Esophagus squamous epithelium (tissue), 4 donors: ENCODE measurements at regions not wholly inside any gene's neighbourhood (a gene's known extent, or its start where the extent isn't known, plus 50 kb on each side); places are given as distances from the start of the nearest gene placed in this dataset.

Experiments
- POLR2A ChIP-seq, 4 donors: fragments of 450-650 bp; IDR thresholded peaks; one replicate each; pipeline ENCODE4 v1.6.1; 2017; ENCODE audit warnings: antibody characterized with exemption in 4 of 4, mild to moderate bottlenecking in 4 of 4, moderate library complexity in 3 of 4
- TF ChIP-seq, protein P1 (sequence below), 6 experiments: fragments of 450-650 bp in 4 of 6; fragments of 200-600 bp in 2 of 6; sonication (generic) in 2 of 6; IDR thresholded peaks; one replicate each; pipeline ENCODE4 v1.5.1; 2016 to 2019; ENCODE audit warnings: antibody characterized with exemption in 6 of 6, mild to moderate bottlenecking in 4 of 6, moderate library complexity in 4 of 6

DNA sequence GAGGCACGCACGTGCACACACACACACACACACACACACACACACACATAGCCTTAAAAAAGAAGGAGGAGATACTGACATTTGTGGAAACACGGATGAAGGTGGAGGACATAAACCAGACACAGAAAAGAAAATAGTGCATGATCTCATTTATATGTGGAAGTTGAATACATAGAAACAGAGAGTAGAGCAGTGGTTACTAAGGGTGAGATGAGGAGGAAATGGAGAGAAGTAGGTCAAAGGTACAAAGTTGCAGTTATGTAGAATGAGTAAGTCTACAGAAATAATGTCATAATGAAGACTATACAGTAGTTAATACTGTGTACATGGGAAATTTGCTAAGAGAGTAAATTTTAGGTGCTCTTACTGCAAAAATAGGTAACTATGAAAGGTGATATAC, 412.2 kb upstream of the CDH9 start:
- TF ChIP-seq, protein P1, sequence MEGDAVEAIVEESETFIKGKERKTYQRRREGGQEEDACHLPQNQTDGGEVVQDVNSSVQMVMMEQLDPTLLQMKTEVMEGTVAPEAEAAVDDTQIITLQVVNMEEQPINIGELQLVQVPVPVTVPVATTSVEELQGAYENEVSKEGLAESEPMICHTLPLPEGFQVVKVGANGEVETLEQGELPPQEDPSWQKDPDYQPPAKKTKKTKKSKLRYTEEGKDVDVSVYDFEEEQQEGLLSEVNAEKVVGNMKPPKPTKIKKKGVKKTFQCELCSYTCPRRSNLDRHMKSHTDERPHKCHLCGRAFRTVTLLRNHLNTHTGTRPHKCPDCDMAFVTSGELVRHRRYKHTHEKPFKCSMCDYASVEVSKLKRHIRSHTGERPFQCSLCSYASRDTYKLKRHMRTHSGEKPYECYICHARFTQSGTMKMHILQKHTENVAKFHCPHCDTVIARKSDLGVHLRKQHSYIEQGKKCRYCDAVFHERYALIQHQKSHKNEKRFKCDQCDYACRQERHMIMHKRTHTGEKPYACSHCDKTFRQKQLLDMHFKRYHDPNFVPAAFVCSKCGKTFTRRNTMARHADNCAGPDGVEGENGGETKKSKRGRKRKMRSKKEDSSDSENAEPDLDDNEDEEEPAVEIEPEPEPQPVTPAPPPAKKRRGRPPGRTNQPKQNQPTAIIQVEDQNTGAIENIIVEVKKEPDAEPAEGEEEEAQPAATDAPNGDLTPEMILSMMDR (IDR thresholded peaks at IDR 0.05): no peak
- TF ChIP-seq POLR2A (IDR thresholded peaks at IDR 0.05): no peak
